GM21528 (cell line): ENCODE measurements at regions not wholly inside any gene's neighbourhood (a gene's known extent, or its start where the extent isn't known, plus 50 kb on each side); places are given as distances from the start of the nearest gene placed in this dataset.

ENCODE experiments used
- ATAC-seq: cut with Tn5 transposase; IDR thresholded peaks from one replicate; pipeline ENCODE4 v1.9.1; 2021; ENCODE audit warnings: mild to moderate bottlenecking, moderate library complexity; ENCODE audit not compliant: unreplicated experiment, low FRiP score

GRCh38 chr14:62081012-62081612, 318.9 kb downstream of the SNAPC1 start:
- ATAC-seq = peak; percentile 93

DNA sequence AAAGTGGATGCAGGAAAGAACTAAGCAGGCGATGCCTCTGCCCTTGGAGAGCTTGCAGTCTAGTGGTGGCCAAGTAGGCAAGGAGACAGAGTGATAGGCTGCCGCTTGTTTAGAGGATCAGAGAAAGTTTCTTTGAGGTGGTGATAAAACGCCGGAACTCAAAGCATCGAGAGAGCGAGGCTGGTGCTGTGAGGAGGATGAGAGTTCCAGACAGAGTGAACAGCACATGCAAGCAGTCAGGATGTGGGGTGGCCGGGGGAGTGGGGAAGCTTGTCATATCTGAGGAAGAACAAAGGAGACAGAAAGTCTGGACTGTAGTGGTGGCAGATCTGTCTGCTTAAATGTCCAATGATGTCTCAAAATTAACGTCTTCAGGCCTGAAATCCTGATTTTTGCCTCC, 319.7 kb downstream of the SNAPC1 start:
- no peak for ATAC-seq

DNA sequence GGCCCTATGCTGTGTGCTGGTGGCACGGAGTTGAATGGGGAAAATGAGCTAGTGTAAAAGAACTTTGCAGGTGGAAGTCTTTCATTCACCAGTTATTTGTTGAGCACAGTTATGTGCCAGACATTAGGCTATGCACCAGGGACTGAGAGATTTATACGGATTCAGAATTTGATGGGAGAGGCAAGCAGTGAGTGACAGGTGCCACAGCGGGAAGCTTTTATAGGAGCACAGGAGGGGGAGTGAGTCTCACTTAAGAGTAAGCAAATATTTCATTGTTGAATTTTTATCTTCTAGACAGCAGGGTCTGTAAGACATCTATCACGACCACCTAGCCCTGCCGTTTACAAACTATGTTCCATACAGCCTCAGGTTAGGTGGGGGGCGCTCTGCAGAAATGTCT, 320.6 kb downstream of the SNAPC1 start:
- ATAC-seq = no peak

DNA sequence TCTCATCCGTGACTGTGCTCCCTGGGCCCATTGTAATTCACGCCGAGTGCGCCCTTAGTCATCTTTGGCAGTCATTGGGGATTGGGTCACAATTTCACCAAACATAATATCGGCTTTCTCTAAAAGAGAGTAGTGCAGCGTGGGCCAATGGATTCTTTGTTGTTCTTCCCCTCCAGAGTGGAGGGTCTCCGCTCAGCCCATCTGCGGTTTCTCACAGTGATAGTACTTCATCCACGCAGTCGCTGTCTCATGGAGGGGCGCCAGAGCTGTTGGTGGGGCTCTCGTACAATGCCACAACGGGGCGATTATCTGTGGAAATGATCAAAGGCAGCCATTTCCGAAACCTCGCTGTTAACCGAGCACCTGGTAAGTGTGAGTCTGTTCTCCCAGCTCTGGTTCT, 321.8 kb downstream of the SNAPC1 start:
- no peak for ATAC-seq

DNA sequence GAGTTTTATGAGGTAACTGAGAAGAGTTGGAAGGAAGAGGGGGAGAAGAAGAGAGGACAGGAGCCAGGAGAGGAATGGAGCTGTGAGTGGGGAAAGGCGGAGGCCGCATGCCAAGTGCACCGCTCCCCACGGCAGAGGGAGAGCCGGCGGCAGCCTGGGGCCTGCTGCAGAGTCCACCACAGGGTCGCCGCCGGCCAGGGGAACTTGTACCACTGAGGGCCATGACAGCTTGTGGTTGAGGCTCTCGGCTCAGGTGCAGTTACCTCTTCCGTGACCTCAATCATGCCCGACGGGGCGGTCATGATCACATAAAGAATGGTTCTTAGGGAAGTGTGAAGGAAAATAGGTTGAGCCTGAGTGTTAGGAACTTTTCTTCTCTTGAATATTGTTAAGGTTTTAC, 325.0 kb downstream of the SNAPC1 start:
- no peak for ATAC-seq

DNA sequence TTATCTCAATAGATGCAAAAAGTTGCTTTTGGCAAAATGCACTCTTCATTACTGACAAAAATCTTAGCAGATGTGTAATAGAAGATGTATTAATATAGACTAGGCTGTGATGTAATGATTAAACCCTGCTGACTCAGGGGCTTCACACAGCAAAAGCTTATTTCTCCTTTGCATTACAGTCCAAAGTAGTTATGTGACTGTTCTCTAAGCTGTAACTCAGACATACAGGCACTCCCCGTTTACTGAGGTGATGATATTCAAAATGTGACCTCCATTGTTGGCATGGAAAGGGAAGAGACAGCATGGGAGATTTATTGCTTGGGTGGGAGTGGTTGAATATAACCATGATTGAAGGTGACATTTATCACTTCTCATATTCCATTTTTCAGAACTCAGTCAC, 331.5 kb downstream of the SNAPC1 start:
- ATAC-seq = no peak

DNA sequence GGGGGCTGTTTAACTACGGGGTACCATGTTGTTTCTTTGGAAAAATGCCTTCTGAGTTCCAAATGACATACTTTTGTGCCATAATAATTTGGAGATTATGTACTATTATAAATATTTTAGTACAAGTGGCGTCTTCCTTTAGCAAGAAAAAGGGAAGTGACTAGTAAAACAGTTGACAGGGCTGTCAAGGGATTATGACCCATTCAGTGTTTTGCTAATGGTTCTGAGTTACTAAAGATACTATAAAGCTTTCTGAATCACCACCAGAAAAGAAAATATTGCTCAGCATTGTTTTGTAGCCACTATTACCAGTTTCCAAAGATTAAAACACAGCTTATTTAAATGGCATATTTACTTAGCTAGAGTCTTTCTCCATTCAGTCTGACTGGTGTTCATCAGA, 334.9 kb downstream of the SNAPC1 start:
- no peak for ATAC-seq

DNA sequence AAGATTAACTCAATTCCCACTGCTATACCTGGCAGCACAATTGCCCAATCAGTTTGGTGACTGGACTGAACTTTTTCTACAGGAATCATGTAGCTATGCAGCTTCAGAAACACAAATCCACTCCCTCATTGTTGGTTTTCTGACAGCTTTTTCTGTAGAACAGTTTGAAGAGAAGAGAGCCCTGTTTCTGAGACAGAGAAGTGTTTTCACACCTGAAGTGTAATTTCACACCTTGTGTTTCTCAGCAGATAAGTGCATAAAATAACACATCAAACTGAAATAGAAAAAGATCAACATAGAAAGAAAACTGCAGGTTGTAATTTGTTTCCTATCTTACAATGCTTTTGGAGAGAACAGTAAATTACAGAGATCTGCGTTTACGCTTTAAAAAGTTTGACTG, 335.6 kb downstream of the SNAPC1 start:
- ATAC-seq = no peak

DNA sequence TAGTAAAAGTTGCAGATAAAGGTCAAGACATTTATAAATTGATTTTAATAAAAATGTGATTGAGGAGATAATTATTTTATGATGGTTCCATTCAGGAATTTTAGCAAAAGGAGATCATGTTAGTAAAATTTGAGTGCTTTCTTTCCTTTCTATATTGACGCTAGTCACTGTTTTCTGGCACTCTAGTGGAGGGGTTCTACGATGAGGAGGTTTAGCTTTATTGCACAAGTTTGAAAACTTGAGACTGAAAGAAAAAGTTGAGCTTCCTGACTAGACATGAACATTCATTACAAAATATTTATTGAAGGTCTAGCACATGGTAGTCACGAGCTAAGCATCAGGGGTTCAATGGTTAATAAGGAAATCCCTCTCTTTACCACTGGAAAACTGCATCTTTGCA, 336.1 kb downstream of the SNAPC1 start:
- ATAC-seq = no peak

DNA sequence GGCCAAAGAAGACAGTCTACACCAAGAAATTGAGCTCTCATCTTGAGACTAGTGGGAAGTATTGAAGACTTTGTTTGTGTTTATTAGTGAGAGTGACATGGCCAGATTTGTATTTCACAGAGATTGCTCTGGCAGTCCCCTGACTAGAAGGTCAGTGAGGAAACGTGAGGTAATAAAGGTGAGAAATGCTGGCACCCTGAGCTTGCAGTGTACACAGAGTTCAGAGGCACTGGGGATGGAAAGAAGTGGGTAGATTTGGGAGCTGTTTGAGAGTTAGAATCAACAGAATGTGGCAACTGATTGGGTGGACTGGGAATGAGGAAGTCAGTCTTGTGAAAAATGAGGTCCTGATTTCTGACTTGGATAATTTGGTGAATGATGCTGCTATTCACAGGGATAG, 336.9 kb downstream of the SNAPC1 start:
- no peak for ATAC-seq

- ATAC-seq = no peak
These were observed 339.0 kb downstream of the SNAPC1 start for GRCh38 chr14:62101189-62101588.

GRCh38 chr14:62101673-62102348, 339.6 kb downstream of the SNAPC1 start:
- ATAC-seq = no peak

GRCh38 chr14:62102349-62102725, 340.1 kb downstream of the SNAPC1 start:
- ATAC-seq = no peak

GRCh38 chr14:62103464-62103863, 341.2 kb downstream of the SNAPC1 start:
- no peak for ATAC-seq

DNA sequence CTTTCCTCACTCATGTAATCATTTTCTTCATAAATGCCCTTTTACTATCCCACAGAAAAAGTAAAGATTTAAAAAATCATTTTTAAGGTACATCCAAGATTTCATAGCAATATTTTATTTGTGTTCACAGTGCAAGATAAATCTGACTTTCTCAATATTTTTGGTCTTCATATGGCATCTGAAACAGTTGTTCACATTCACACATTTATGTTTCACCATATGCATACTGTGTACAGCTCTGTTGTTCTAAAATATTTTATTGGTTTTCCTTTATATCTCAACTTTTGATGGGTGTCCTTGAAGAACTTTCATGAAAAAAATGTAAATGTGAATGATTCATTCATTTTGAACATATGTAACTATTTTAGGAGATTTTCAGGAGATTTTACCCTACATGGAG, 348.7 kb downstream of the SNAPC1 start:
- no peak for ATAC-seq

DNA sequence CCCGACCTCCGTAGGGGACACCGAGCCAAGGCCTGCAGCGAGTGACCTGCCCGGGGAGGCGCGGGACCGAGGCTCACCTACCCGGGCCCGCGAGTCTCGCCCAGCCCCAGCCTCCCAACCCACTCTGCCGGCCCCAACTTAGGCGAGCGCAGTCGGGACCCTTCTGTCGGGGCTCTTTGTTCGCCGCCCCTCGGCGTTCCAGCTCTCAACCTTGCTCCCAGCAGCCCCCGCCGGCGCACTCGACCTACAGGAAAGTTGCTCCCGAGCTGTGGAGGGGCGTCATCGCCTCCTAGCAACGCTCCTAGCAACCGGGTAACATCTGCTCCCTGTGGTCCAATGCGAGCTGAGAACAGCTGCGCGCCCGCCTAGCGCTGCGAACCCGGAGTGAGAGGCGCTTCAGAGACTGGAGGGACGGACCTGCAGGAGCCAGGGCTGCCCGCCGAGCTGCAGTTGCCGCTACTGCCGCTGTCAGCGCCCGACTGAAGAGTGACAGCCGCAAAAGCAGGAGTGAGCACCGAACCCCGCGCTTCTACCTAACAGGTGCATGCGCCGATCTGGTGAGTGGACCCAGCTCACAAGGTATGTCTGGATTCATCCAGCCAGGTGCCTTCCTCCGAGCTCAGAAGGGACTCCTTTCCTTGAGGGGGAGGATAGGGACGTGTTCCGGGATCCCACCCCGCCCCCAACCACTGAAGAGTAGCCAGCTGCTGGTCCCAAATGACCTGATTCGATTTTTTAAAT, 355.0 kb downstream of the SNAPC1 start:
- peak; percentile 94 for ATAC-seq

DNA sequence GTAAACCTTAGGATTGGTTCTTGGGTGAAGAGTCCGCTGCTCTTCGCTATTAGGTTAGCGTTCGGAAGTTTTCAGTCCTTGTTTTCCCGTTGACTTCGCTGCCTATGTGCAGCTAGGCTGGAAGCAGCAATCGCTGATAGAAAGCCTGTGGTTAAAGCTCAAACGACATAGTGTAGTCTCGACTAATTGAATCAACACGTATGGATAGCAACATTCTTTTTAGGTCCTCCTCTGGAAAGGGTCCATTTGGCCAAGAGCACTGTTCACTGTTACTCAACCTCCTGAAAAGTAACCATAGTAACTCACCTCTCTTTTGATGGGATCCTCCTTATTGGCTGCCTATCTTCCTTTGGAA, 355.5 kb downstream of the SNAPC1 start:
- no peak for ATAC-seq

DNA sequence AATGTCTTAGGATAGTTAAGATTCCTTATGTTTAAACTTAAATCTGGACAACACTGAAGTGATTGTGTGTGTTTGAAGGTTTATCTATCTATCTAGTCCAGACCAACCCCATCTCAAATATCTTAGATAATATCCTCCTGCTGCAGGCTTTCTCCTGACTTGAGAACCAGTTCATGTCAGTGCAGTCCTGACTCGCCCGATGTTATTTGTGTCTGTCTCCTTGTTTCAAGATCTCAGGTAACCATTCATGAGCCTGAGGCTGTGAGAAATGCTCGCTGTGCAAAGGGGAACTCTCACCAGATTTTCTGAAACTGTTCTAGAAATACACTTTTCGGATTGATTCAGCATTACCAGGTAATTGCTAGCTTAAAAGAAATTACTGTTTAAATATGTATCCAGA, 356.2 kb downstream of the SNAPC1 start:
- no peak for ATAC-seq

DNA sequence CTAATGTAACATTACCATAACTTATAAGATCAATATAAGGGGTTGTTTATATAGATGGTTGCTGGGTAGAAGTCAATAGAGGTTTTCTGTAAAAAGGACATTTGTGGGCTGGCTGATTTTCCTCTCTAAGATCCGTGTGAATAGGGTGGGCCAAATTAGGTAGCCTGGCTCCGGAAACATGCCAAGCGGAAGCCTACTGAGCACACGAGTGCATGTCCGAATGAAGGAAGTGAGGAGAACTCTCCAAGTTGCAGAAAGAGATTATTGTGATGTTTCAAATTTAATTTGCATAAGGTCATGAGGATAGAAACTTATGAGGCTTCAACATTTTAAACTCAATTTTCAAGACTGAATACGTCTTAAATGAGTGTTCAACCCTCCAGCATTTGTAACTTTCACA, 356.7 kb downstream of the SNAPC1 start:
- ATAC-seq = no peak

- peak; percentile 62 for ATAC-seq
These were observed 361.7 kb downstream of the SNAPC1 start for GRCh38 chr14:62123961-62124360.

DNA sequence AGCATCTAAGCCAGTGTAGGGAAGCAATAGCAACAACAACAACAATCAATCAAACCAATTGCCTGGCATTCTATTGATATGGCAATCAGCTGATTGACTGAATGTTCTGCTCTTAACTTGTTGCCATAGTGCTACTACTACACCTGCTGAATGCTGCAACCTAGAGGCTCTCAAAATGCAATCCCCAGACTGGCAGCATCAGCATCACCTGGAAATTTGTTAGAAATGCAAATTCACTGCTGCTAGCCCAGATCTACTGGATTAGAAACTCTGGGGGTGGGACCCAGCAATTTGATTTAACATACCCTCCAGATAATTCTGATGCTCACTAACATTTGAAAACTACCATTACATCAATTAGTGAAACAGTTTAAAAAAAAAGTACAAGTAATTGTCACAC, 363.6 kb downstream of the SNAPC1 start:
- ATAC-seq = no peak

GRCh38 chr14:62126879-62127478, 364.8 kb downstream of the SNAPC1 start:
- no peak for ATAC-seq
